ENCODE measurements at regions not wholly inside any gene's neighbourhood (a gene's known extent, or its start where the extent isn't known, plus 50 kb on each side); places are given as distances from the start of the nearest gene placed in this dataset.

- ATAC-seq (ENCODE audit: insufficient read depth, low read depth) (no peak), DNase-seq (no peak)
- Histone ChIP-seq H3K79me2 (ENCODE audit: insufficient read depth, low read length) (no peaks in the 10 kb centered on the region), H3K9me3 (ENCODE audit: insufficient read depth, low read length, severe bottlenecking) (no peaks in the 10 kb centered on the region), H4K20me1 (ENCODE audit: insufficient read depth, low read length) (no peaks in the 10 kb centered on the region), H3K27me3 (ENCODE audit: insufficient read depth, low read length, poor library complexity) (no peaks in the 10 kb centered on the region), H3K4me2 (ENCODE audit: insufficient read depth, low read length) (no peak overlapping the region), H3K36me3 (ENCODE audit: insufficient read depth, low read length) (no peaks in the 10 kb centered on the region), H3K4me3 (ENCODE audit: low read depth in 1 of 2, low read length in 2 of 2) (no peak overlapping the region), H3K4me1 (ENCODE audit: insufficient read depth, low read length) (peaks cover 23% of the 10 kb centered on the region), H3K27ac (ENCODE audit: low read length) (no peak overlapping the region), H3K9ac (ENCODE audit: low read depth, low read length) (no peak overlapping the region), H2AFZ (ENCODE audit: low read depth, low read length) (no peak overlapping the region)
- TF ChIP-seq CTCF (IDR thresholded peaks at IDR 0.05; ENCODE audit: borderline replicate concordance, extremely low read depth, low read length, poor library complexity, severe bottlenecking) = no peak
- TF ChIP-seq EZH2 (IDR thresholded peaks at IDR 0.05; ENCODE audit: borderline replicate concordance, low read depth, low read length, severe bottlenecking) = no peak
Measured at GRCh38 chr1:101121975-101122374, 96.4 kb upstream of the DPH5 start.

GRCh38 chr1:101121504-101121903, 95.9 kb upstream of the DPH5 start:
- no peaks in the 10 kb centered on the region for H3K27me3 ChIP-seq (ENCODE audit: insufficient read depth, low read length, poor library complexity)
- H4K20me1 ChIP-seq (ENCODE audit: insufficient read depth, low read length) = no peaks in the 10 kb centered on the region
- H3K4me1 ChIP-seq (ENCODE audit: insufficient read depth, low read length) = peaks cover 20% of the 10 kb centered on the region
- no peaks in the 10 kb centered on the region for H3K36me3 ChIP-seq (ENCODE audit: insufficient read depth, low read length)
- DNase-seq (no peak), ATAC-seq (ENCODE audit: insufficient read depth, low read depth) (no peak)
- TF ChIP-seq EZH2 (IDR thresholded peaks at IDR 0.05; ENCODE audit: borderline replicate concordance, low read depth, low read length, severe bottlenecking) (no peak), CTCF (IDR thresholded peaks at IDR 0.05; ENCODE audit: borderline replicate concordance, extremely low read depth, low read length, poor library complexity, severe bottlenecking) (no peak)
- no peak overlapping the region for H3K9ac ChIP-seq (ENCODE audit: low read depth, low read length)
- H3K27ac ChIP-seq (ENCODE audit: low read length) = no peak overlapping the region
- H3K4me3 ChIP-seq (ENCODE audit: low read depth in 1 of 2, low read length in 2 of 2) = no peak overlapping the region
- H2AFZ ChIP-seq (ENCODE audit: low read depth, low read length) = no peak overlapping the region
- H3K4me2 ChIP-seq (ENCODE audit: insufficient read depth, low read length) = no peak overlapping the region
- H3K9me3 ChIP-seq (ENCODE audit: insufficient read depth, low read length, severe bottlenecking) = no peaks in the 10 kb centered on the region
- H3K79me2 ChIP-seq (ENCODE audit: insufficient read depth, low read length) = no peaks in the 10 kb centered on the region

GRCh38 chr1:101120868-101121267, 95.3 kb upstream of the DPH5 start:
- no peaks in the 10 kb centered on the region for H3K9me3 ChIP-seq (ENCODE audit: insufficient read depth, low read length, severe bottlenecking)
- H3K36me3 ChIP-seq (ENCODE audit: insufficient read depth, low read length) = no peaks in the 10 kb centered on the region
- DNase-seq (no peak), ATAC-seq (ENCODE audit: insufficient read depth, low read depth) (no peak)
- no peak overlapping the region for H3K4me3 ChIP-seq (ENCODE audit: low read depth in 1 of 2, low read length in 2 of 2)
- no peak for TF ChIP-seq CTCF (IDR thresholded peaks at IDR 0.05; ENCODE audit: borderline replicate concordance, extremely low read depth, low read length, poor library complexity, severe bottlenecking)
- no peak for TF ChIP-seq EZH2 (IDR thresholded peaks at IDR 0.05; ENCODE audit: borderline replicate concordance, low read depth, low read length, severe bottlenecking)
- H3K4me1 ChIP-seq (ENCODE audit: insufficient read depth, low read length) = peaks cover 20% of the 10 kb centered on the region
- H2AFZ ChIP-seq (ENCODE audit: low read depth, low read length) = no peak overlapping the region
- H4K20me1 ChIP-seq (ENCODE audit: insufficient read depth, low read length) = no peaks in the 10 kb centered on the region
- H3K4me2 ChIP-seq (ENCODE audit: insufficient read depth, low read length) = no peak overlapping the region
- H3K9ac ChIP-seq (ENCODE audit: low read depth, low read length) = no peak overlapping the region
- no peaks in the 10 kb centered on the region for H3K79me2 ChIP-seq (ENCODE audit: insufficient read depth, low read length)
- no peaks in the 10 kb centered on the region for H3K27me3 ChIP-seq (ENCODE audit: insufficient read depth, low read length, poor library complexity)
- no peak overlapping the region for H3K27ac ChIP-seq (ENCODE audit: low read length)

GRCh38 chr1:101119289-101119688, 93.7 kb upstream of the DPH5 start:
- H3K4me3 ChIP-seq (ENCODE audit: low read depth in 1 of 2, low read length in 2 of 2) = no peak overlapping the region
- H3K4me2 ChIP-seq (ENCODE audit: insufficient read depth, low read length) = no peak overlapping the region
- H3K9me3 ChIP-seq (ENCODE audit: insufficient read depth, low read length, severe bottlenecking) = no peaks in the 10 kb centered on the region
- peaks cover 20% of the 10 kb centered on the region for H3K4me1 ChIP-seq (ENCODE audit: insufficient read depth, low read length)
- DNase-seq (no peak), ATAC-seq (ENCODE audit: insufficient read depth, low read depth) (no peak)
- no peaks in the 10 kb centered on the region for H3K36me3 ChIP-seq (ENCODE audit: insufficient read depth, low read length)
- no peaks in the 10 kb centered on the region for H3K79me2 ChIP-seq (ENCODE audit: insufficient read depth, low read length)
- H3K27me3 ChIP-seq (ENCODE audit: insufficient read depth, low read length, poor library complexity) = no peaks in the 10 kb centered on the region
- no peak overlapping the region for H2AFZ ChIP-seq (ENCODE audit: low read depth, low read length)
- H3K27ac ChIP-seq (ENCODE audit: low read length) = no peak overlapping the region
- TF ChIP-seq EZH2 (IDR thresholded peaks at IDR 0.05; ENCODE audit: borderline replicate concordance, low read depth, low read length, severe bottlenecking) (no peak), CTCF (IDR thresholded peaks at IDR 0.05; ENCODE audit: borderline replicate concordance, extremely low read depth, low read length, poor library complexity, severe bottlenecking) (no peak)
- no peak overlapping the region for H3K9ac ChIP-seq (ENCODE audit: low read depth, low read length)
- H4K20me1 ChIP-seq (ENCODE audit: insufficient read depth, low read length) = no peaks in the 10 kb centered on the region

Data from DND-41 (cell line).